ENCODE measurements at regions not wholly inside any gene's neighbourhood (a gene's known extent, or its start where the extent isn't known, plus 50 kb on each side); places are given as distances from the start of the nearest gene placed in this dataset.

DNA sequence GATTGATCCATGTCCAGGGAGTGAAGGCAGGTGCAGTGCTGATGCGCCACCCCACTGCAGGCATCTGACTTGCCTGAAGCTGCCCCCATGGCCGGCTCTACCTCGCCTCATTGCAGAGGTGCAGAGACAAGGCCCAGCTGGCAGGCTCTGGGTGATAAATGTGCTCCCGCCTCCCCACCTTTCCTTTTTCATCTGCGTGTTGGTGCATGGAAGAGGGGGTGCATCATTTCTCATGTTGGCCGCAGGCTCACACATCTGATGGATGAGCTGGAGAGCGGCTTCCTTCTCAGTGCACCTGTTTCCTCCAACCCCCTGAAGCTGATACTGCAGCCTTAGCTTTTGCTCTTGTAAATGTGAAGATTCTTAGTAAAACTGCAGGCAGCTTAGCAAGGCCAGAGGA, 306.0 kb upstream of the KAZN start:
- no peak for DNase-seq (ENCODE audit: low read depth in 3 of 3, low spot score in 2 of 3)

DNA sequence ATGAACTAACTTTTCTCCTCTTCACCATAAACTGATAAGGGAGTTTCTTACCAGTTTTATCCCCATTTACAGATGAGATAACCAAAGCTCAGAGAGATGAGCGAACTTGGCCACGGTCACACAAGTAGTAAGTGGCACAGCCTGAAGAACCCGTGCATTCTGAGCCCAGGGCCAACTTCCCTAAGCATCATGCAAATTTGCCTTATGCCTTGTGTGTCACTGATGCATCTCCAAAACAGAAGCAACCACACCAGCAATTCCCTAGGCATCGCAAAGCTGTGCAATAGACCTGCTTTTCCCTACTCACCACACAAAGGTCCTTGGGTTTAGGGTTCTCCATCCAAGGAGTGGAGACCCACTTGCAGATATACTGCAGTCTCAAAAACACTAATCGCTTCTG, 304.5 kb upstream of the KAZN start:
- DNase-seq (ENCODE audit: low read depth in 3 of 3, low spot score in 2 of 3): no peak

DNA sequence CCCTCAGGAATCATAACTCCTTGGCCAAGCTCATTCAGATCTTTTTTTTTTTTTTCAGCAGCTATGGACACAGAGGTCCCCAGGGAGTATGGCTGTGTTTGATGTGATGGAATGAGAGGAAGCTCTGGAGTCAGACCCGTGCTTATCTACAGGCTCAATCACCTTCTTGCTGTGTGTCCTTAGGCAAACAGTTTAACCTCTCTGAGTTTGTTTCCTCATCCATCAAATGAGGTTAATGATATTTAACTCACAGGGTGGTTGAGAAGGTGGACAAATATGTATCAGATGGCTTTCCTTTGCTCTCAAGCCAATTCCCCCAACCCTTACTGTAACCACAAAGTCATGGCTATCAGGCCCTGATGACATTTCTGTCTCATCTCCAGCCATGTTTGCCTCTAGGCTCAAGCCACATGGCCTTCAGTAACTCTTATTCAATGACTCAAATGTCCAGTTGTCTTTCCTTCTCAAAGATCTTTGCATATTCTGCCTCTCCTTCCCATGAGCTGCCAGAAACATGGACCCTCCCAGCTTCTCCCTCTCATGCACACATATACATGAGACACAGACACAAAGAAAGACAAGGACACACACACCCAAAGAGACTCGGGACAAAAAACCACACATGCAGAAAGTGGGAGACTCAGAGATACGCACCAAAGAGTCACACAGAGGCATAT, 303.5 kb upstream of the KAZN start:
- no peak for DNase-seq (ENCODE audit: low read depth in 3 of 3, low spot score in 2 of 3)

DNA sequence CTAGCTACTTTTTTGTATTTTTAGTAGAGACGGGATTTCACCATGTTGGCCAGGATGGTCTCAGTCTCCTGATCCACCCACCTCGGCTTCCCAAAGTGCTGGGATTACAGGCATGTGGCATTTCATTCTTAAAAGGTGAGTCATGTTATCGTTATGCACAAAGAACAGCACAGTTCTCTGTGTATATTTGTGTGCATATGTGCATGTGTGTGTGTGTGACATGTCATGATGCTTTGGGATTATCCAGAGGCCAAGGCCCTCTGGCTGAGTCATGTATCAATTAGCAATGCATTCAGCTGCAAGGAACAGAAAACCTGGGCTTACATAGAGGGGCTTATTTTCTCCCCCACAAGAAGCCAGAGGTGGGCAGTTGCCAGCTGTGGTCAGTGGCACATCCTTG, 301.7 kb upstream of the KAZN start:
- no peak for DNase-seq (ENCODE audit: low read depth in 3 of 3, low spot score in 2 of 3)

DNA sequence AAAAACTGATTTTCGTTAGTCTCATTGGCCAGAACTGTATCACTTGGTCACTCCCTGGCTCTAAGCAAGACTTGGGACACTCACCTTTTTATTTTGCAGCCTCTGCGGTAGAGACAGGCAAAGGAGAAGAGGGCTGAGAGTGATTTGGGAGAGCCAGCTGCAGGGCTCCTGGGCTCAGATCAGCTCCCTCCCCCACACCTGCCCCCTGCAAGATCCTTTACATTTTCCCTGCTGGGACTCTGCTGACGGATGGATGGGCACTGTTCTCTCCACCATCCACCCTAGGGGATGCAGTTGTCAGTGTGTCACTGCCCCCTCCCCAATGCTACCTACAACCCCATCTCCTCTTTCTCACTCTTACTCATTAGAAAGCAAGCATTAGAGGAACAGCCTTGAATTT, 301.1 kb upstream of the KAZN start:
- DNase-seq (ENCODE audit: low read depth in 3 of 3, low spot score in 2 of 3): no peak

DNA sequence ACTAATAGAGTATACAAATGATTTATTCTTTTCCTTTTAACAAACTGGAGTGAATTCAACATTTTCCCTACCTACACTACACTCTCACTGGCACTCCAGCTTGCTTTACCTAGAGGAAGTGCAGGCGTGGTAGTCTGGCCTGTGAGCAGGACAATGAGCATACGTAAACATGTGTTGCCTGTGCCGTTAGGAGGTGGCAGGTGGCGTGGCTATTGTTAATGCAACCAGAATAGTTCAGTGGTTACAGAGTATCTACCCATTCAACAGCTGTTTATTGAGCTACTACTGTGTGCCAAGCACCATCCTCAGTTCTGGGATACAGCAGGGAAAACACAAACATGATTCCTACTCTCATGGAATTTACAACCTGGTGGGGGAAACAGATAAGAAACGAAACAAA, 299.7 kb upstream of the KAZN start:
- DNase-seq (ENCODE audit: low read depth in 3 of 3, low spot score in 2 of 3): no peak

DNA sequence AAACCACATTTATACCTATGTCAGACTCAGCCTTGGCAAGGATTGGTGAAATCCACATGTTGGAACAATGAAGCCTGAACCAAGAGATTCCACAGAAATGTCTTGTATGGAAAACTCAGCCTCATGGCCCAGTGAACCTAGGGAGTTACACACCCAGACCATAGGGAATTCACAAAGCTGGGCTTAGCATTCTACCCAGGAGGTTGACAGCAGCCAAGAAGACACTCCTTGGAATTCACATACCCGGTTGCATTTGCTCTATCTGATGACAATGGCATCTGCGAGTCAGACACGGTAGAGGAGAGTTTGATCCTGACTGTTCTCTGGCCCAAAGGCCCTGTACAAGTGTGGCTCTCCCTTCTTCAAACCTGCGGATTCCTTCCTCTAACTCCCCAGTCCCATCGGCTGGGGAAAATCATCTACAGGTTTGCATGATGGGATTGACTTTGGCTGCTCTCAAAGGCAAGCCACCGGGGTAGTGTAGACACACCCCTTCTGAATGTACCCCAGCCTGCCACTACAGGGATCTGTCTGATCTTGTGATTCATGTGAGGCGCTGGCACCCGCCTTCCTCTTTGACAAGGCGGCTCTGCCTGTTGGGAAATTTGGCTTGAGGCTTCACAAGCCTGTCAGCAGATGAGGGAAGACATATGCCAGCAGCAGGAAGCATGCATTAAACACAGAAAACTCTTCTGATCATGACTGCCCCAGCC, 297.3 kb upstream of the KAZN start:
- DNase-seq (ENCODE audit: low read depth in 3 of 3, low spot score in 2 of 3): no peak

DNA sequence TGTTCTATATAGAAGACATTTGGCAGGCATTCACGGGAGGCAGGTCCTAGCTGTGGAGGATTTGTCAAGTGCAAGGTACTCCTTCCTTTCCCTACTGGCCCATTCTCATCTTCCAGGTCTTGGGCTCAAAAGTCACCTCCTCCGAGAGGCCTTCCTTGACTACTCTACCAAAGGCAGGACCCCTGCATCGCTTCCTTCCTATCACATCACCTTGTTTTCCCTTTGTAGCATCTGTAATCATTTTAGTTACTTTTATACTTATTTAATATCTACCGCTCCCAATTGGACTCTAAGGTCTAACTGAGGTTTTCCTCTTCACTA, 296.8 kb upstream of the KAZN start:
- DNase-seq (ENCODE audit: low read depth in 3 of 3, low spot score in 2 of 3): no peak

DNA sequence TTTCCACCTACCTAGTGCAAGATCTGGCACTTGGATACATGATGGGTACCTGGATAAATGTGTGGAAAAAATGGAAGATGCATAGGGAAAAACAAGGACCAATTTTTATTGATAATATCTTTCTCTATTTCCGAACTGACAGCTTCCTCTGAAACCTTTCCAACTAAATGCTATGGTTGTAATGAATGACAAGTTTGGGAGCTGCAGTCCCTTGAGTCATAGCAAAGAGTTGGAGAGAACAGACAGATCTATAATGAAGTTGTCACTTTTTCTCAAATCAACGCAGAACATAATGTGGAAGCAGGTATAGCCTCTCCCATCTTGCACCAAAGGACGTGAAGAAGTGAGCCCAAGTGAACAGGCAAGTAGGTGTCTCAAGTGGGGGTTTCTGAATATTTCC, 296.5 kb upstream of the KAZN start:
- DNase-seq (ENCODE audit: low read depth in 3 of 3, low spot score in 2 of 3): no peak

DNA sequence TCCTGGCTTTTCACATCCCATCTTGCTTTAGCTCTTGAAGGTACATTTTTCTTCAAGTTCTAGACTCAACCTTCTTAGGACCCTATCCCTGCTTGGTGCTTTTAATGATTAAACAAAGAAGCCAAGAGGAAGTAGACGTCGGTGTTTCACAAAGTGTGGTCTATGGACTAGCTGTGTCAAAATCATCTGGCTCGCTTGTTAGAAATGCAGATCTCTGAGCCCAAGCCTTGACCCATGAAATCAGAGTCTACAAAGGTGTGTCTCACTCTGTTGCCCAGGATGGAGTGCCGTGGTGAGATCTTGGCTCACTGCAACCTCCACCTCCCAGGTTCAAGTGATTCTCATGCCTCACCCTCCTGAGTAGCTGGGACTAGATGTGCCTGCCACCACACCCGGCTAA, 295.5 kb upstream of the KAZN start:
- DNase-seq (ENCODE audit: low read depth in 3 of 3, low spot score in 2 of 3): no peak

DNA sequence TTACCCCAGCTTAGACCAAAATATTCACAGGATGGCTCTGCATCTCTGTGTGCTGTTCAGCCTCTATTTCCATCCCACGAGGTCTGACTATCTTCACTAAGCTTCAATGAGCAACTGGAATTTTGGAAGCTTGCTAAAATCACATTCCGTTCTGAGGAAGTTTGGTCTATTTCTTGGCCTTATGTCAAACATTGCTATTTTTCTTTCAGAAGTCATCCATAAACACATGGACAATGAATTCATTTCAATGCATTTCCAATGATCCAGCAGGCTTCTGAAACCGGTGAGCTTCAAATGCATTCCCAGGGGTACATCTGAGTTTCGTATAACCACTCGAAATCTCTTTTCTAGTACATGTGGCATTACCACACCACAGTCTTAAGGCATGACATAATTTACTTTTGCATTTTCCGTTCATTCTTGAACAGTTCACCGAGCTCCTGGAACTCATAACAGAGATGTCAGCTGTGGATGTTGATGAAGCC, 294.1 kb upstream of the KAZN start:
- DNase-seq (ENCODE audit: low read depth in 3 of 3, low spot score in 2 of 3): no peak

DNA sequence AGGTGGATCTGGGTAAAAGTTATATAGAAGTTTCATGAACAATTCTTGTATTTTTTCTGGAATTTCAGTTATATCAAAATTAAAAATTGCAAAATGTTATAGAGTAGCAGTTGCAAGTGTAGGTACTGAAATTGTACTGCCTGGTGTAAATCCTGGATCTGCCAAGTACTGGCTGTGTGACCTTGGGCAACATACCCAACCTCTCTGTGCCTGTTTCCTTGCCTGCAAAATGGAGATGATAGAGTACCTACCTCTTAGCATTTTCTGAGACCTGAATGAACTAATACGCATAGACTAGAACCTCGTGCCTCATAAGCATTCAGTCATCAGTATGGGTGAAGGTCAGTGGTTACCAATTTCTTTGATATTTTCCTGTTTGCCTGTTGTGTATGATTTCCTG, 290.0 kb upstream of the KAZN start:
- DNase-seq (ENCODE audit: low read depth in 3 of 3, low spot score in 2 of 3): no peak

DNA sequence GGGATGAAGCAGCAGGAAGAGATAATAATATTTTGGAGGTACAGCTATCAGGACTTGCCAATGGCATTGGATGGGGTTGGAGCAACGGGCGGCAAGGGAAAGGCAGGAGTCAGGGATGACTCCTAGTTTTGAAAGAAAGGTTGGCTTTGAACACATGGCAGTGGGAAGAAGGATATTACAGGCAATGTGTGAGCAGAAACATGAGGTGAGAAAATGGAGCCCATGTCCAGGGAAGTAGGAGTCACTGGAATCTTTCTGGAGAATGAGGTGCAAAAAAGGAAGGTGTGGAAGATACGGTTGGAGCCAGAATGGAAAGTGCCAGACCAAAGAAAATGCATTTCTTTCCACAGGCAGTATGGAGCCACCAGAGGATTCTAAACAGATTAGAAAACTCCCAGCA, 288.5 kb upstream of the KAZN start:
- DNase-seq (ENCODE audit: low read depth in 3 of 3, low spot score in 2 of 3): no peak

DNA sequence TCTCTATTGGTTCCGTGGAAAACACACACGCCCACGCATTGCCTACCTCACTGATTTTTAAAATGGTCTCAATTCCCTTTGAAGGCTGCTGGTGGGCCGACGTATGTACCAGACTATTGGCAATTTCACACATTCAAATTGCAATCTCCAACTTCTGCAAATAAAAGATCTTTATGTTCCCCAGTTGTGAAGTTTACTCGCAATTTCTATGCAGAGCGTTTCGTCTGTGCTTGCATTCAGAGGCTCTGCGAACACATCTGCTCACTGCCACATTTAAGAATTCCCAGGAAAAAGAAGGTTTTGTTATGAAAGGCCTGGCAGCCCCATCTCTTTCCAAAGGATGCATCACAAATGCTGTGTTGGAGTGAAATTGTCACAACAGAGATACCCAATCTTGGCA, 288.0 kb upstream of the KAZN start:
- no peak for DNase-seq (ENCODE audit: low read depth in 3 of 3, low spot score in 2 of 3)

DNA sequence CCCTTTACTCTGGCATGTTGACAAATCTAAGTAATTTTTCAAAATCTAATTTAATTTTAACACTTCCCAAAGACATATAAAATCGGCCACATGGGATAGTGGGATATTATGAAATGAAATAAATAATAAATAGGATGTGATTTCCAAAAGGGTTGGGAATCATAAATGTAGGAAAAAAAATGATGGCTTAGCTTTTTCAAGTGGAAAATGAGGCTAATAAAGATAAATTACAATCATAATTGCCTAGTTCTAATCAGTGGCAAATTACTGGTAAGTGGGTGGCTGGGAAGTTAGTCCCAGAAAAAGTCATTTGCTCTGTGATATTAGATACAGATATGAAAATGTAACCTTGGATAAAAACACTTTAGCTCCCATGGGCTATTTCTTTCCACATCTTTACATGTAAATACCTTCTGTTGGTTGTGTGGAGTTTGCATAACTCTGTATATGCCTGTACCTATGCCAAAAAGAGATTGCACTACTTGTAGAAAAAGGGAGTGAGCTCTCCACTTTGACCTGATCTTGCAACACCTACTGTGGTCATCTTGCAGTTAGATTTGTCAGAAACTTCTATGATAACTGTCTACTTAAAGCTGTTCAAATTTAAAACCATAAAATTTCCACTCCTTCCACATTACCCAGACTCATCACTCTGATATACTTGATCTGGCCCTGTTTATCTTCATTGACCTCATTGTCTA, 284.6 kb upstream of the KAZN start:
- no peak for DNase-seq (ENCODE audit: low read depth in 3 of 3, low spot score in 2 of 3)

DNA sequence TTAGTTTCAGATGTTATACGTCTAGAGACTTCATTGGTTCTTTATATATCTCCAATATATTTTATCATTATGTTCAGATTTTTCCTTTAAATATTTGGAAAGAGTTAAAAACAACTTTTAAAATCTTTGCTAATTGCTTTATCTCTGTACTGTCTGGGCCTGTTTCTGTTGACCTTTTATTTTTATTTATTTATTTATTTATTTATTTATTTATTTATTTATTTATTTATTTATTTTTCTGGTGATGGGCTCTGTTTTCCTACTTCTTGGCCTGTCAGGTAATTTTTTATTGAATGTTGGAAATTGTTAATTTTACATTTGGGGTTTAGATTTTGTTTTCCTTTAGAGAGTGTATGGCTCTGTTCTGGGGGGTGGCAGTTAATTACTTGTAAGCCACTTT, 279.7 kb upstream of the KAZN start:
- DNase-seq (ENCODE audit: low read depth in 3 of 3, low spot score in 2 of 3): no peak

DNA sequence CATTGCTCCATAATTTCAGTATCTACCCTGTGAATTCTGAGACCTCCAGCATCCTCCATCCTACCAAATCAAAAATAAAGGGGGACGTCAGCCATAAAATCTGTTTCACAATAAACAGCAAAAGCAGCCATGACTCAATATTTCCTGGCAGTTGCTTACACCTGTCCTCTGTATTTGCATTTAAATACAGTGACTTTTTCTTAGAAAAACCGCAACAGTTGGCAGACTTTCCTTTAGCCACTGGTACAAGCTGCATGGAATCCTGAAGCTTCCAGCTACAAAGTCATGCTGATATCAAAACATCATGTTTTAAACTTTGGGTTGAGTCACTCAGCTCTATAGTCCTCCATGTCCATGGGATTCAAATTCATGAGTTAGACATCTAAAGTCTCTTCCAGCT, 278.0 kb upstream of the KAZN start:
- no peak for DNase-seq (ENCODE audit: low read depth in 3 of 3, low spot score in 2 of 3)

DNA sequence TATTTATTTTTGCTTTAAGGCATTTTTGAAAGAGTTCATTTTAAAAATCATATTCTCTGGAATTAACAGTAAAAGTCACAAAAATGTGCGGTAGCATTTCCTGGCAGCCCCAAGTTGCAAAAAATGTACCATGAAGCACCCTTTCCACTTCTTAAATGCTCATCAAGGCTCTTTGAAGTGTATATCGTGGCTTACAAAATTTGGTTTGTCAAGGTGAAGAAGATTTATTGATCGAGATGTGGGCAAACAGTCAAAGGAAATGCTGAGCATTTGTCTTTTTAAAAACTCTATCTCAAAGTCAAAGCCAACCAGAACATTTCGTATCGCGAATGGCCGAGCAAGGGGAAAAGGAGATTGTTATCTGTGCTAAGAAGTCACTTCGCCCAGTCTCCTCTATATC, 277.5 kb upstream of the KAZN start:
- DNase-seq (ENCODE audit: low read depth in 3 of 3, low spot score in 2 of 3): no peak

DNA sequence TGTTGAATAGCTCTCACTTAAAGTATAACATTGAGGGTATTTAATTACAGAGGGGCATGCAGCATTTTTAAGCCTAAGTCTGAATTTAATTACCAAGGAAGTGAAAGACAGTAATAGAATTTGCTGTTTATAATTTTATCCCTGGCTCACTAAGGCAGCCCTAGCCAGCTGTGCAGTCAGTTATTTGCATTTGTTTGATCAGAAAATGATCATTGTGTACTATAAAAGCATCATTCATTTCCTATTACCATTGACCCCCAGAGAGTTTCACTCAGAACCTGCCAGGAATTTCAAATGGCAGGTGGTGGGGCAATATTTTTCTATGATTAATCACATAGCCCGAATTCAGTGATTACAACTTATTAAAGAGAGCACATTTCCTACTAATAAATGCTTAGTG, 277.1 kb upstream of the KAZN start:
- no peak for DNase-seq (ENCODE audit: low read depth in 3 of 3, low spot score in 2 of 3)

DNA sequence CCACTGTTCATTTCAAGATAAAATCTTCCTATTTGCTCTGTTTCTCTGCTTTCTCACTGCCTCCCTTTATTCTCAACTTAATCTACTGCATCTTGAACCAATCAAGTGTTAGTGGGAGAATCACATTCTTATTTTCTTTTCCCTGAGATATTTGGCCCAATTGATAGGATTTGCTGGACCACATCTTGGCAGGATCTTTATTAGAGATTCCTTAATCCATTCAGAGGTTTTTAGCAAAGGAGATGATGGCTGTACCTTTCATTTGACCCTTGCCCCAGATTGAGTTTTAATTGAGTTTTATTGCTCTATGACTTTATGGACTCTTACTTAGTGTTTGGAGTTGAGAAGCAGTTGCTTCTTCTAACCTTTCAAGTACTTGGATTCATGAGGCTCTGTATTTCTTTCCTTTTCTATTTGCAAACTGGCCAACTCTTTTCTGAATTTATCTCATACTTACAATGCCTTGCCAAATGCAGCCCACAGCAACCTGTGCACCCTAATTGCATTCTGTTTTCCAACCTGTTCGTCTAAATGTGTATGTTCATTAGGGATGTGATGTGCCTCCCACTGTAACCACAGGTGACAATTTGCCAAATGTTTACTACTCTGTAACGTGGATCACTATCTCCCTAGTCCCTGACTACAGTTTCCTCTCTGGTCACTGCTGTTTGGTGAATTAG, 274.8 kb upstream of the KAZN start:
- no peak for DNase-seq (ENCODE audit: low read depth in 3 of 3, low spot score in 2 of 3)

DNA sequence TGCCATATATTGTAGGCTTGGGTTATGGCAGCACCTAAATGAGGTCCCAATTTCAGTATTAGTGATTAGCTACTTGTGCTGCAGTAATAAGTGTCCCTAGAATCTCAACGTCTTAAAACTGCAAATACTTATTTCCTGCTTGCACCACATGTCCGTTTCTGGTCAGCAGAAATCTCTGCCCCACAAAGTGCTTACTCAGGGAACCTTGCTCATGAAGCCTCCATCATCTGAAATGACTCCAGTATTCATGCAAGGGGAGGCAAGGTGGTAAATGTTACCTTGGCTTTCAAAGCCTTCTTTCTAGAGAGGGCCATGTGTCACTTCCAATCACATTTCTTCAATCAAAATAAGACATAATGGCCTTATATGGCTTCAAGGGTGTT, 274.2 kb upstream of the KAZN start:
- DNase-seq (ENCODE audit: low read depth in 3 of 3, low spot score in 2 of 3): no peak

DNA sequence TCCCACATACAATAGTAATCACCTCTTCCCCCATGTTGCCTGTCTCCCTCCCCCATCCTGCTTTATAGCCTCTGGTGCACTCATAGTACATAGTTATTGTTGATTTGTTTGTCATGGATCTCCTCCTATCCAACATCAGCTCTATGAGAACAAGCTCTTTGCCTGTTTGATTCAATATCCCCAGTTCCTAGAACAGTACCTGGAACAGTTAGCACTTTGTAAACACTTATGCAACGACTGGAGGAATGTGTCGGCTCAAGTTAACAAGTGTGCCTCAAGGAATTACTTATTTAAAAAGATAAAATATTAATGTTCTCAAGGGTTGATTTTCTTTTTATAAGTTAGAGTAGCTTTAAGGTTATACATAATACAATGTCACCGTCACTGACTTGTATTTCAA, 271.6 kb upstream of the KAZN start:
- DNase-seq (ENCODE audit: low read depth in 3 of 3, low spot score in 2 of 3): no peak
